Panc1 (cell line): ENCODE measurements at regions not wholly inside any gene's neighbourhood (a gene's known extent, or its start where the extent isn't known, plus 50 kb on each side); places are given as distances from the start of the nearest gene placed in this dataset.

Experiments used
- ATAC-seq: fragments of 200-7000 bp; cut with Tn5 transposase; 2 replicates; pipeline ENCODE4 v1.9.1; 2020; ENCODE audit warnings: mild to moderate bottlenecking, moderate library complexity
- BruUV-seq: library from RNA; stranded (reverse); fragments of 400-500 nt; replicated peaks from 2 replicates; lab custom pipeline; 2021; lab: Mats Ljungman, UMichigan
- CTCF ChIA-PET: fragments of 300-600 bp; sonication (Branson Sonifier 250); formaldehyde crosslinking; loops from one replicate; lab custom pipeline; 2022; ENCODE audit warnings: antibody characterized with exemption; lab: Charles Lee
- POLR2A ChIA-PET: fragments of 300-600 bp; sonication (Branson Sonifier 250); formaldehyde crosslinking; loops from one replicate; lab custom pipeline; 2022; ENCODE audit warnings: antibody characterized with exemption; lab: Charles Lee
- DNase-seq: peaks from one replicate; pipeline ENCODE4 v3.0.0-alpha.2; 2010; ENCODE audit warnings: low read depth, low spot score
- H3K27ac ChIP-seq: 2 replicates; pipeline ENCODE4 v1.5.1; 2011; ENCODE audit warnings: mild to moderate bottlenecking, low read length, inconsistent platforms
- H3K27me3 ChIP-seq: fragments of 200-500 bp; sonication (Bioruptor generic); 2 replicates; pipeline ENCODE4 v1.6.0; 2014; ENCODE audit warnings: low read length, inconsistent platforms; ENCODE audit not compliant: control insufficient read depth, insufficient read depth
- H3K36me3 ChIP-seq: fragments of 200-500 bp; sonication (Bioruptor generic); 2 replicates; pipeline ENCODE4 v1.5.1; 2014; ENCODE audit warnings: inconsistent platforms, mild to moderate bottlenecking, low read length, moderate library complexity; ENCODE audit not compliant: control insufficient read depth, insufficient read depth
- H3K4me1 ChIP-seq: 2 replicates; pipeline ENCODE4 v1.5.1; 2011; ENCODE audit warnings: inconsistent platforms, mild to moderate bottlenecking, low read length, moderate library complexity; ENCODE audit not compliant: control insufficient read depth, insufficient read depth
- H3K4me3 ChIP-seq, 2 experiments: 2 replicates each; pipeline ENCODE4 v1.5.1; 2011 to 2012; ENCODE audit warnings: low read depth in 2 of 2, low read length in 2 of 2, mild to moderate bottlenecking in 2 of 2, inconsistent platforms in 1 of 2, moderate library complexity in 1 of 2
- H3K9me3 ChIP-seq: fragments of 200-500 bp; sonication (Bioruptor generic); 2 replicates; pipeline ENCODE4 v1.5.1; 2014; ENCODE audit warnings: low read depth, mild to moderate bottlenecking, inconsistent platforms, low read length, moderate library complexity; ENCODE audit not compliant: control insufficient read depth, insufficient read depth
- POLR2AphosphoS5 ChIP-seq: IDR thresholded peaks from 2 replicates; pipeline ENCODE4 v1.6.1; 2012; ENCODE audit warnings: mild to moderate bottlenecking, low read depth, low read length, moderate library complexity
- SIN3A ChIP-seq: IDR thresholded peaks from 2 replicates; pipeline ENCODE4 v1.6.1; 2012; ENCODE audit warnings: low read depth, mild to moderate bottlenecking, low read length, moderate library complexity, borderline replicate concordance; ENCODE audit not compliant: insufficient read depth
- TCF7L2 ChIP-seq: IDR thresholded peaks from 2 replicates; pipeline ENCODE4 v1.6.1; 2011; ENCODE audit warnings: mild to moderate bottlenecking, low read depth, low read length, inconsistent platforms
- in situ Hi-C: cut with HindIII; loops from 2 replicates; pipeline ENCODE4 v1.10.0; 2016; ENCODE audit warnings: low sequenced_read_pairs, low pct_unique_long_range_greater_than_20kb
- intact Hi-C: fragments of 100-400 bp; cut with micrococcal nuclease; formaldehyde crosslinking; loops from one replicate; pipeline ENCODE4 v1.10.0; 2022; ENCODE audit not compliant: unreplicated experiment
- TF ChIP-seq, protein P1 (sequence below), 2 experiments: IDR thresholded peaks; 2 replicates each; pipeline ENCODE4 v1.6.1; 2011 to 2012; ENCODE audit warnings: low read depth in 2 of 2, control low read depth in 1 of 2, low read length in 1 of 2, mild to moderate bottlenecking in 1 of 2, moderate library complexity in 1 of 2; ENCODE audit not compliant: insufficient read depth in 1 of 2
- TF ChIP-seq, protein P2 (sequence below): fragments of 450-650 bp; IDR thresholded peaks from 2 replicates; pipeline ENCODE4 v1.5.1; 2017; ENCODE audit warnings: mild to moderate bottlenecking

GRCh38 chrX:40832723-40833122 is 97.4 kb upstream of the MED14 start:
- ChIA-PET POLR2A (no interaction called here), CTCF (no interaction called here)
- Histone ChIP-seq H3K36me3 (no peaks in the 10 kb centered on the region), H3K4me1 (no peaks in the 10 kb centered on the region), H3K27me3 (no peaks in the 10 kb centered on the region), H3K9me3 (no peaks in the 10 kb centered on the region), H3K4me3 (no peak overlapping the region), H3K27ac (no peak overlapping the region)
- DNase-seq (no peak), ATAC-seq (no peak)
- TF ChIP-seq, protein P1, sequence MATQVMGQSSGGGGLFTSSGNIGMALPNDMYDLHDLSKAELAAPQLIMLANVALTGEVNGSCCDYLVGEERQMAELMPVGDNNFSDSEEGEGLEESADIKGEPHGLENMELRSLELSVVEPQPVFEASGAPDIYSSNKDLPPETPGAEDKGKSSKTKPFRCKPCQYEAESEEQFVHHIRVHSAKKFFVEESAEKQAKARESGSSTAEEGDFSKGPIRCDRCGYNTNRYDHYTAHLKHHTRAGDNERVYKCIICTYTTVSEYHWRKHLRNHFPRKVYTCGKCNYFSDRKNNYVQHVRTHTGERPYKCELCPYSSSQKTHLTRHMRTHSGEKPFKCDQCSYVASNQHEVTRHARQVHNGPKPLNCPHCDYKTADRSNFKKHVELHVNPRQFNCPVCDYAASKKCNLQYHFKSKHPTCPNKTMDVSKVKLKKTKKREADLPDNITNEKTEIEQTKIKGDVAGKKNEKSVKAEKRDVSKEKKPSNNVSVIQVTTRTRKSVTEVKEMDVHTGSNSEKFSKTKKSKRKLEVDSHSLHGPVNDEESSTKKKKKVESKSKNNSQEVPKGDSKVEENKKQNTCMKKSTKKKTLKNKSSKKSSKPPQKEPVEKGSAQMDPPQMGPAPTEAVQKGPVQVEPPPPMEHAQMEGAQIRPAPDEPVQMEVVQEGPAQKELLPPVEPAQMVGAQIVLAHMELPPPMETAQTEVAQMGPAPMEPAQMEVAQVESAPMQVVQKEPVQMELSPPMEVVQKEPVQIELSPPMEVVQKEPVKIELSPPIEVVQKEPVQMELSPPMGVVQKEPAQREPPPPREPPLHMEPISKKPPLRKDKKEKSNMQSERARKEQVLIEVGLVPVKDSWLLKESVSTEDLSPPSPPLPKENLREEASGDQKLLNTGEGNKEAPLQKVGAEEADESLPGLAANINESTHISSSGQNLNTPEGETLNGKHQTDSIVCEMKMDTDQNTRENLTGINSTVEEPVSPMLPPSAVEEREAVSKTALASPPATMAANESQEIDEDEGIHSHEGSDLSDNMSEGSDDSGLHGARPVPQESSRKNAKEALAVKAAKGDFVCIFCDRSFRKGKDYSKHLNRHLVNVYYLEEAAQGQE (IDR thresholded peaks at IDR 0.05; ENCODE audit: insufficient read depth in 1 of 2, low read depth in 2 of 2, low read length in 1 of 2): no peak
- TF ChIP-seq, protein P2, sequence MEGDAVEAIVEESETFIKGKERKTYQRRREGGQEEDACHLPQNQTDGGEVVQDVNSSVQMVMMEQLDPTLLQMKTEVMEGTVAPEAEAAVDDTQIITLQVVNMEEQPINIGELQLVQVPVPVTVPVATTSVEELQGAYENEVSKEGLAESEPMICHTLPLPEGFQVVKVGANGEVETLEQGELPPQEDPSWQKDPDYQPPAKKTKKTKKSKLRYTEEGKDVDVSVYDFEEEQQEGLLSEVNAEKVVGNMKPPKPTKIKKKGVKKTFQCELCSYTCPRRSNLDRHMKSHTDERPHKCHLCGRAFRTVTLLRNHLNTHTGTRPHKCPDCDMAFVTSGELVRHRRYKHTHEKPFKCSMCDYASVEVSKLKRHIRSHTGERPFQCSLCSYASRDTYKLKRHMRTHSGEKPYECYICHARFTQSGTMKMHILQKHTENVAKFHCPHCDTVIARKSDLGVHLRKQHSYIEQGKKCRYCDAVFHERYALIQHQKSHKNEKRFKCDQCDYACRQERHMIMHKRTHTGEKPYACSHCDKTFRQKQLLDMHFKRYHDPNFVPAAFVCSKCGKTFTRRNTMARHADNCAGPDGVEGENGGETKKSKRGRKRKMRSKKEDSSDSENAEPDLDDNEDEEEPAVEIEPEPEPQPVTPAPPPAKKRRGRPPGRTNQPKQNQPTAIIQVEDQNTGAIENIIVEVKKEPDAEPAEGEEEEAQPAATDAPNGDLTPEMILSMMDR: no peak
- TF ChIP-seq TCF7L2: no peak
- TF ChIP-seq POLR2AphosphoS5: no peak
- TF ChIP-seq SIN3A: no peak
- intact Hi-C loops: no loop called here
- in situ Hi-C loops: no loop called here
- BruUV-seq: no TSS peak

DNA sequence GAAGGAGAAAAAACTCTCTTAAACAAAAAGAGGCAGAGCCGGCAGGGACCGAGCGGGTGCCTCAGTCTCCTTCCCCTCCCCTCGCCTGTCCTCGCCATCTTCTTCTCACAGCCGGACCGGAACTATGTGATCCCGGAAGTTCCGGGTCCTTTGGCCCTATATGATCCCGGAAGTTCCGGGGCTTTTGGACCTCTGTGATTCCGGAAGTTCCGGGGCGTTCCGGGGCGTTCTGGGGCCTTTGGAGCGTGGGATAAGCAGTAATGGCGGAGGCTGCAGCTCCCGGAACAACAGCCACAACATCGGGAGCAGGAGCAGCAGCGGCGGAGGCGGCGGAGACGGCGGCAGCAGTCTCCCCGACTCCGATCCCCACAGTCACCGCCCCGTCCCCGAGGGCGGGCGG is 98.9 kb upstream of the MED14 start:
- ATAC-seq (no peak), DNase-seq (no peak)
- no peaks in the 10 kb centered on the region for H3K4me1 ChIP-seq
- no peaks in the 10 kb centered on the region for H3K9me3 ChIP-seq
- CTCF ChIA-PET: no interaction called here
- in situ Hi-C loops: no loop called here
- BruUV-seq: no TSS peak
- no peaks in the 10 kb centered on the region for H3K36me3 ChIP-seq
- H3K4me3 ChIP-seq: no peak overlapping the region
- POLR2A ChIA-PET: no interaction called here
- H3K27ac ChIP-seq: no peak overlapping the region
- no peaks in the 10 kb centered on the region for H3K27me3 ChIP-seq
- TF ChIP-seq POLR2AphosphoS5 (no peak), TCF7L2 (no peak), SIN3A (no peak)
- TF ChIP-seq, protein P2: no peak
- TF ChIP-seq, protein P1 (IDR thresholded peaks at IDR 0.05; ENCODE audit: insufficient read depth in 1 of 2, low read depth in 2 of 2, low read length in 1 of 2): no peak
- intact Hi-C loops: no loop called here
